IMR-90 (cell line): ENCODE measurements at regions not wholly inside any gene's neighbourhood (a gene's known extent, or its start where the extent isn't known, plus 50 kb on each side); places are given as distances from the start of the nearest gene placed in this dataset.

Source experiments
- ATAC-seq: fragments of 200-7000 bp; cut with Tn5 transposase; 2 replicates; pipeline ENCODE4 v1.9.1; 2020; ENCODE audit warnings: low read depth, mild to moderate bottlenecking, moderate library complexity
- BruUV-seq: library from RNA; stranded (reverse); fragments of 400-500 nt; replicated peaks from 2 replicates; lab custom pipeline; 2021; lab: Mats Ljungman, UMichigan
- CTCF ChIA-PET: fragments of 300-600 bp; formaldehyde crosslinking; extraction: SDS; loops from one replicate; lab custom pipeline; 2021; ENCODE audit warnings: antibody characterized with exemption; lab: Yijun Ruan, JAX
- POLR2A ChIA-PET: fragments of 300-600 bp; sonication (Branson Sonifier 250); formaldehyde crosslinking; loops from one replicate; lab custom pipeline; 2022; ENCODE audit warnings: antibody characterized with exemption; ENCODE audit not compliant: unreplicated experiment; lab: Charles Lee
- DNase-seq: peaks from one replicate; pipeline ENCODE4 v3.0.0; 2013
- H2AFZ ChIP-seq: replicated peaks from 2 replicates; pipeline ENCODE3; 2013; ENCODE audit warnings: low read length, mild to moderate bottlenecking; ENCODE audit not compliant: poor library complexity
- H2AK5ac ChIP-seq: 2 replicates; pipeline ENCODE4 v1.6.1; 2013; ENCODE audit warnings: low read depth, low read length, inconsistent platforms
- H2AK9ac ChIP-seq: replicated peaks from 2 replicates; pipeline ENCODE3; 2013; ENCODE audit warnings: mild to moderate bottlenecking, low read depth, low read length, moderate library complexity; ENCODE audit not compliant: poor library complexity
- H2BK120ac ChIP-seq: 2 replicates; pipeline ENCODE4 v1.6.1; 2013; ENCODE audit warnings: low read depth, low read length, inconsistent platforms
- H2BK15ac ChIP-seq: 3 replicates; pipeline ENCODE4 v1.6.1; 2013; ENCODE audit warnings: low read depth, low read length, inconsistent platforms
- H2BK20ac ChIP-seq: 2 replicates; pipeline ENCODE4 v1.6.1; 2013; ENCODE audit warnings: low read depth, mild to moderate bottlenecking, inconsistent platforms, low read length, moderate library complexity
- H2BK5ac ChIP-seq: 2 replicates; pipeline ENCODE4 v1.6.1; 2013; ENCODE audit warnings: mild to moderate bottlenecking, low read depth, low read length, inconsistent platforms; ENCODE audit not compliant: poor library complexity, severe bottlenecking
- H3K14ac ChIP-seq: replicated peaks from 2 replicates; pipeline ENCODE4 v1.6.1; 2013; ENCODE audit warnings: low read depth, low read length, inconsistent platforms
- H3K18ac ChIP-seq: 2 replicates; pipeline ENCODE4 v1.6.1; 2013; ENCODE audit warnings: low read depth, low read length, control low read depth
- H3K23ac ChIP-seq: 2 replicates; pipeline ENCODE4 v1.6.1; 2013; ENCODE audit warnings: low read depth, low read length, inconsistent platforms
- H3K27ac ChIP-seq: 2 replicates; pipeline ENCODE4 v1.5.1; 2013; ENCODE audit warnings: mild to moderate bottlenecking, control low read depth, low read length; ENCODE audit not compliant: insufficient read depth
- H3K27me3 ChIP-seq: 2 replicates; pipeline ENCODE4 v1.6.1; 2013; ENCODE audit warnings: low read length; ENCODE audit not compliant: control insufficient read depth, insufficient read depth
- H3K36me3 ChIP-seq: 2 replicates; pipeline ENCODE4 v1.6.1; 2013; ENCODE audit warnings: low read length, mixed read lengths; ENCODE audit not compliant: control insufficient read depth, insufficient read depth
- H3K4ac ChIP-seq: 2 replicates; pipeline ENCODE4 v1.6.1; 2013; ENCODE audit warnings: low read depth, low read length, inconsistent platforms
- H3K4me1 ChIP-seq: 2 replicates; pipeline ENCODE4 v1.6.1; 2013; ENCODE audit warnings: low read length, mixed read lengths; ENCODE audit not compliant: control insufficient read depth, insufficient read depth
- H3K4me2 ChIP-seq: 2 replicates; pipeline ENCODE4 v1.6.1; 2013; ENCODE audit warnings: low read depth, mild to moderate bottlenecking, control low read depth, low read length, moderate library complexity
- H3K4me3 ChIP-seq: 2 replicates; pipeline ENCODE4 v1.5.1; 2013; ENCODE audit warnings: low read depth, mild to moderate bottlenecking, control low read depth, low read length, moderate library complexity; ENCODE audit not compliant: insufficient read depth
- H3K56ac ChIP-seq: 2 replicates; pipeline ENCODE4 v1.6.1; 2013; ENCODE audit warnings: low read length, inconsistent platforms; ENCODE audit not compliant: insufficient read depth; ENCODE audit errors: extremely low read depth
- H3K79me1 ChIP-seq, 2 experiments: 2 replicates each; pipeline ENCODE4 v1.6.1; 2013; ENCODE audit warnings: low read length in 2 of 2, inconsistent platforms in 1 of 2, low read depth in 1 of 2
- H3K9ac ChIP-seq: 2 replicates; pipeline ENCODE4 v1.6.1; 2013; ENCODE audit warnings: low read depth, low read length, control low read depth
- H3K9me1 ChIP-seq: 2 replicates; pipeline ENCODE4 v1.6.1; 2013; ENCODE audit warnings: low read length, inconsistent platforms; ENCODE audit not compliant: insufficient read depth
- H3K9me3 ChIP-seq: 2 replicates; pipeline ENCODE4 v1.6.1; 2013; ENCODE audit warnings: low read length; ENCODE audit not compliant: control insufficient read depth, insufficient read depth
- H4K20me1 ChIP-seq: 2 replicates; pipeline ENCODE4 v1.6.1; 2013; ENCODE audit warnings: low read length, inconsistent platforms; ENCODE audit not compliant: insufficient read depth
- H4K5ac ChIP-seq: 2 replicates; pipeline ENCODE4 v1.6.1; 2013; ENCODE audit warnings: mild to moderate bottlenecking, low read depth, low read length, control low read depth
- H4K8ac ChIP-seq, 2 experiments: 2 replicates each; pipeline ENCODE4 v1.6.1; 2013; ENCODE audit warnings: low read depth in 2 of 2, low read length in 2 of 2, control low read depth in 1 of 2, inconsistent platforms in 1 of 2
- H4K91ac ChIP-seq: 2 replicates; pipeline ENCODE4 v1.6.1; 2013; ENCODE audit warnings: low read depth, low read length, inconsistent platforms; ENCODE audit not compliant: insufficient read depth
- BHLHE40 ChIP-seq: fragments of 150-350 bp; IDR thresholded peaks from 2 replicates; pipeline ENCODE4 v1.6.1; 2016; ENCODE audit warnings: mild to moderate bottlenecking, low read depth, low read length
- CEBPB ChIP-seq: IDR thresholded peaks from 2 replicates; pipeline ENCODE4 v1.6.1; 2012; ENCODE audit warnings: low read depth, low read length, improper control_type of control experiment
- CHD1 ChIP-seq: IDR thresholded peaks from 2 replicates; pipeline ENCODE4 v1.6.1; 2012; ENCODE audit warnings: low read depth, low read length, improper control_type of control experiment
- CTCF ChIP-seq: conservative IDR thresholded peaks from 2 replicates; pipeline ENCODE4 v1.5.1; 2012; ENCODE audit warnings: mild to moderate bottlenecking, low read depth, low read length, improper control_type of control experiment
- ELK1 ChIP-seq: fragments of 150-350 bp; IDR thresholded peaks from 2 replicates; pipeline ENCODE4 v1.6.1; 2016; ENCODE audit warnings: low read depth, mild to moderate bottlenecking, low read length, moderate library complexity, borderline replicate concordance
- MAFK ChIP-seq: IDR thresholded peaks from 2 replicates; pipeline ENCODE4 v1.6.1; 2012; ENCODE audit warnings: low read depth, low read length, improper control_type of control experiment
- MAZ ChIP-seq: IDR thresholded peaks from 2 replicates; pipeline ENCODE4 v1.6.1; 2012; ENCODE audit warnings: low read depth, mild to moderate bottlenecking, low read length, improper control_type of control experiment, moderate library complexity, borderline replicate concordance
- MXI1 ChIP-seq: IDR thresholded peaks from 2 replicates; pipeline ENCODE4 v1.6.1; 2012; ENCODE audit warnings: low read depth, mild to moderate bottlenecking, low read length, moderate library complexity, borderline replicate concordance
- NFE2L2 ChIP-seq: fragments of 150-350 bp; IDR thresholded peaks from 2 replicates; pipeline ENCODE4 v1.6.1; 2016; ENCODE audit warnings: low read depth, mild to moderate bottlenecking, low read length
- POLR2A ChIP-seq: IDR thresholded peaks from 2 replicates; pipeline ENCODE4 v1.6.1; 2012; ENCODE audit warnings: mild to moderate bottlenecking, low read depth, low read length
- RAD21 ChIP-seq: IDR thresholded peaks from 2 replicates; pipeline ENCODE4 v1.6.1; 2012; ENCODE audit warnings: low read length, improper control_type of control experiment
- RCOR1 ChIP-seq: IDR thresholded peaks from 2 replicates; pipeline ENCODE4 v1.6.1; 2012; ENCODE audit warnings: mild to moderate bottlenecking, low read length, improper control_type of control experiment; ENCODE audit not compliant: insufficient replicate concordance
- RFX5 ChIP-seq: IDR thresholded peaks from 2 replicates; pipeline ENCODE4 v1.8.0; 2012; ENCODE audit warnings: low read depth, mild to moderate bottlenecking, low read length, moderate library complexity
- SMC3 ChIP-seq: fragments of 150-350 bp; IDR thresholded peaks from 2 replicates; pipeline ENCODE4 v1.6.1; 2016; ENCODE audit warnings: low read depth, mild to moderate bottlenecking, antibody characterized with exemption, low read length, moderate library complexity
- WGBS, 2 experiments: methylation state at CpG; one replicate each; pipeline versions ENCODE4 v1.1.5 to v1.1.7; 2013; ENCODE audit warnings: missing lambda C conversion rate in 2 of 2; ENCODE audit not compliant: insufficient read length in 1 of 2; ENCODE audit errors: extremely low coverage in 2 of 2; 5-methylcytosine and 5-hydroxymethylcytosine counted together
- dilution Hi-C: fragments of 300-500 bp; cut with HindIII; formaldehyde crosslinking; loops from one replicate; pipeline ENCODE4 v1.14.3; 2018; ENCODE audit warnings: low sequenced_read_pairs; ENCODE audit not compliant: unreplicated experiment
- in situ Hi-C: fragments of 300-500 bp; cut with MboI; formaldehyde crosslinking; loops from 3 replicates; pipeline ENCODE4 v1.14.3; 2019; ENCODE audit warnings: low sequenced_read_pairs, inconsistent platforms, mixed read lengths
- intact Hi-C: fragments of 100-400 bp; cut with micrococcal nuclease; formaldehyde crosslinking; loops from 2 replicates; pipeline ENCODE4 v1.10.0; 2022

DNA sequence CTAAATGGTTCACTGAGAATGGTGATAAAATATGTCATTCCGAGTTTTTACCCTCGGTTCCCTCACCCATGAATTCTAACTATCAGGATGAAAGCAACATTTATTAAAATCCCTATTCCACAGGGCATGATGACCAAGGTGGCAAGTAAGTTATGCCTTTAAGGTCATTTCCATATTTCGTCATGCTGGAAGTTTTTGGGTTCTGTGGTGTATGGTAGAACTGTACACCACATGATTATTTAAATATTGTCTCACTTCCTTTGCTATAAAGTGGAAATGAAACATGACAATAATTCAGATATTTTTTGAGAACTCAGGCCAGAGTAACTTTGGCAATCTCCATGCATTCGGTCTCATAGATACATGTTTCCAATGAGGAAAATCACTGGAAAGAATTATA, 68.5 kb upstream of the CARD18 start:
- H4K20me1 ChIP-seq = no peaks in the 10 kb centered on the region
- no peak overlapping the region for H3K56ac ChIP-seq
- H3K23ac ChIP-seq = no peak overlapping the region
- no peaks in the 10 kb centered on the region for H3K36me3 ChIP-seq
- no peak overlapping the region for H4K91ac ChIP-seq
- H2BK120ac ChIP-seq = no peak overlapping the region
- no peak overlapping the region for H4K5ac ChIP-seq
- H2AK5ac ChIP-seq = no peak overlapping the region
- intact Hi-C loops = loop anchor here (2.0 kb wide), 1 partner anchor 15 kb away; no protein-coding TSS in a partner anchor
- BruUV-seq = no TSS peak
- H3K14ac ChIP-seq = no peak overlapping the region
- WGBS, 2 experiments = 100% methylated on average over 1 of the region's 4 CpGs; no CpG with 5 or more reads in 1 of the 2 experiments
- in situ Hi-C loops = no loop called here
- no peaks in the 10 kb centered on the region for H3K4me1 ChIP-seq
- no peak overlapping the region for H3K9ac ChIP-seq
- ATAC-seq = no peak
- no peak overlapping the region for H2AK9ac ChIP-seq
- no peaks in the 10 kb centered on the region for H3K79me1 ChIP-seq
- ChIA-PET POLR2A (no interaction called here), CTCF (interaction anchor here (0.6 kb wide), 1 partner anchor 67 kb away, joined by 9 read pairs; no protein-coding TSS in a partner anchor)
- no peak overlapping the region for H2AFZ ChIP-seq
- no peaks in the 10 kb centered on the region for H3K9me3 ChIP-seq
- TF ChIP-seq CEBPB (no peak), RAD21 (no peak), MAFK (no peak), POLR2A (no peak), SMC3 (no peak), NFE2L2 (no peak), RCOR1 (no peak), RFX5 (no peak), CTCF (no peak), CHD1 (no peak), ELK1 (no peak), MXI1 (no peak), MAZ (no peak), BHLHE40 (no peak)
- H3K9me1 ChIP-seq = no peaks in the 10 kb centered on the region
- H3K27me3 ChIP-seq = no peaks in the 10 kb centered on the region
- no peak overlapping the region for H2BK20ac ChIP-seq
- no peak overlapping the region for H2BK5ac ChIP-seq
- no peak overlapping the region for H2BK15ac ChIP-seq
- dilution Hi-C loops = no loop called here
- H3K4ac ChIP-seq = no peak overlapping the region
- no peak overlapping the region for H3K27ac ChIP-seq
- no peak overlapping the region for H3K4me2 ChIP-seq
- H4K8ac ChIP-seq = no peak overlapping the region
- no peak overlapping the region for H3K4me3 ChIP-seq
- no peak overlapping the region for H3K18ac ChIP-seq
- no peak for DNase-seq
